Hematopoietic multipotent progenitor cell treated with erythropoietin and hydrocortisone succinate and interleukin-3 and kit ligand, for 4 days (in vitro differentiated cells): ENCODE measurements at regions not wholly inside any gene's neighbourhood (a gene's known extent, or its start where the extent isn't known, plus 50 kb on each side); places are given as distances from the start of the nearest gene placed in this dataset.
A peak's percentile ranks its signal among the peaks of the same experiment; 100 is the strongest.

Experiments
- DNase-seq: peaks from one replicate; pipeline ENCODE4 v3.0.0-alpha.2; 2015

GRCh38 chr18:22467760-22468553 lies 50.2 kb upstream of the CTAGE1 start:
- DNase-seq = no peak

DNA sequence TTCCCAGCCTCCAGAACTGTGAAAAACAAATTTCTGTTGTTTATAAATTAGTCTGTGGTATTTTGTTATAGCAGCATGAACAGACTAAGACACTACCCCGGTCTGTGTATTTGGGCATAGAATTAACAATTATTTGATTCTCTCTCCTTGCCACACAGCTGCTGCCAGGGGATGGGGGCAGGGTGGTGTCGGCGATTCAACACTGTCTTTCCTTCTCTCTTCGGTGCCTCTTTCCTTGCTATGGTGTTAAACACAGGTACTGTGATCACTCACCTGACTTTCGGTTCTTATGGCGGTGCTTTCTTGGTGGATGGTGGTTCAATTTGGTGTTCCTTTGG lies 50.8 kb upstream of the CTAGE1 start:
- DNase-seq = no peak

GRCh38 chr18:22469061-22469734 lies 51.5 kb upstream of the CTAGE1 start:
- DNase-seq = no peak

GRCh38 chr18:22469926-22470247 lies 52.2 kb upstream of the CTAGE1 start:
- no peak for DNase-seq

DNA sequence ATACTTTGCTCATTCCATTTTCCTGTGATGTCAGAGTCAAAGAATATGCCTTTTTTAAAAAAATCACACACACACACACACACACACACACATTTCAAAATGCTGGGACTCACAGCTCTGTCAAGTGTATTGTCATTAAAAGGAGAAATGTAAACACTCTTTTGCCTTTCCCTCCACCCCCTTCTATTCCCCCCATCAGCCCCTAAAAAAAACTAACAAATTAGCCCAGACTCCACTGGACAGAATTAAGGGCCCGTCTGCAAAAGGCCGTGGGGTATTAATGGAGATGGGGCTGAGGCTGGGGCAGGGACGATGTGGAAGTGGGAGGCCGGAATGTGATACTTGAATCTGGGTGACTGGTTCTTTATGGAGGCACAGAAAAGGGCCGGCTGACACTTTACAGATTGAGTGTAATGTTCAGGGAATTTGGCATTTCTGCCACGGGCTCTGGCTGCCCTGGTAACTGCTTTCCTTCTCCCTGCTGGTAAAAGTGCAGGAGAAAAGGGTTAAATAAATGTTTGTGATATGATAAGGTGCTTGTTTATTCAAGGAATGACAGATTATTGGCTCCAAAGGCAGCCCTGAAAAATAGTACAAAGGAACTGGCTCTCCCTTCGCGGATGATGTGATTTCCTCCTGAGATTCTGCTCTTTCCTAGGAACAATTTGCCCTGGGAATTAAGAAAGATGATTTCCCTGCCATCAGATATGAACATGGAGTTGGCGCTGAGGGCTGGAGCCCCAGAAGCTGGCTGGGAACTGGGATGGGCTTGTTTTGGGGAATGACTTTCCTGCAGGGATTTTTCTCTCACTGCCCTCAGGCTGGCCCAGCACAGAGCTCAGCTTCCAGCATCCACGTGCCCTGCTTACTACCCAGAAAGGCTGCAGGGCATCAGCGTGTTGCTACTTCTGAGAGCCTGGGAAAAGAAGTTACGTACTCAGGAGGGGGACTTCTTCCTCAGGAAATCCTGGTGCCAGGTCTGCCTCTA lies 52.8 kb upstream of the CTAGE1 start:
- DNase-seq = no peak

GRCh38 chr18:22471546-22472131 lies 53.9 kb upstream of the CTAGE1 start:
- no peak for DNase-seq

DNA sequence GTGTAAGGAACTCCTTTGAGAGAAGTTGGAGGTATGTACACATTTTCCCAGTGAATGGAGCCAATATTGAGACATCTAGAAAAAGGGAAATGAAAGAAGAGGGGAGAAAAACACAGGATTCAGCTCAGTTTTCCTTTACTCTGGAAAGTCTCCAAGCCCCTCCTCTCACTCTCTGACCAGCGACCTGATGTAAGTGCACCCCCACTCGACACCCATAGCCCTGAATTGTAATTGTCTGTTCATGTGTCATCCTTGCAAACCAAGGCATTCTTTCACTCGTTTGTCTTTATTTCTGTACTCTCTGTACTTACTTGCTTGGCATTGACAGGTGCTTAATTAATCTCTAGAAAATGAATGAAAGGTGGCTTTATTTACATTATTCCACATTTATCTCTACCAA lies 55.7 kb upstream of the CTAGE1 start:
- DNase-seq = no peak

DNA sequence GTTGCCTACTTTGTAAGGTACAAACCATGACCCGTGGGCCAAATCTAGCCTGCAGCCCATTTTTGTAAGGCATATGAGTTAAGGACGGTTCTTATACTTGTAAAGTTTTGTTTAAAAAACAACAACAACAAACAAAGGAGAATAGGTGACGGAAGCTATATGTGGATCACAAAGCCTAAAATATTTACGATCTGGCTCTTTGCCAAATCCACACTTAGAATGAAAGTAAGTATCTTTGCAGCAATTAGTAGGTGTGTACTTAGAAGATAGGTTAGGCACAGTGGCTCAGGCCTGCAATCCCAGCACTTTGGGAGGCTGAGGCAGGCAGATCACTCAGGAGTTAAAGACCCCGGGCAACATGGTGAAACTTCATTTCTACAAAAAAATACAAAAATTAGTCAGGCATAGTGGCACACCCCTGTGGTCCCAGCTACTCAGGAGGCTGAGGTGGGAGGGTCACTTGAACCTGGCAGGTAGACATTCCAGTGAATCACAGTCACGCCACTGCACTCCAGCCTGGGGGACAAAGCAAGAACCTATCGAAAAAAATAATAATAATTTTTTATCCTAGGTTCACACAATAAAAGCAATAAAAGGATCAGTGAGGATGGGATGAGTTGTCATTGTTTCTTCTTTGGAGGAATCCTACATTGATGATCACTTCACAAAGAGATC lies 57.8 kb upstream of the CTAGE1 start:
- DNase-seq = no peak

- no peak for DNase-seq
Observed at GRCh38 chr18:22477222-22477621, 59.5 kb upstream of the CTAGE1 start.

DNA sequence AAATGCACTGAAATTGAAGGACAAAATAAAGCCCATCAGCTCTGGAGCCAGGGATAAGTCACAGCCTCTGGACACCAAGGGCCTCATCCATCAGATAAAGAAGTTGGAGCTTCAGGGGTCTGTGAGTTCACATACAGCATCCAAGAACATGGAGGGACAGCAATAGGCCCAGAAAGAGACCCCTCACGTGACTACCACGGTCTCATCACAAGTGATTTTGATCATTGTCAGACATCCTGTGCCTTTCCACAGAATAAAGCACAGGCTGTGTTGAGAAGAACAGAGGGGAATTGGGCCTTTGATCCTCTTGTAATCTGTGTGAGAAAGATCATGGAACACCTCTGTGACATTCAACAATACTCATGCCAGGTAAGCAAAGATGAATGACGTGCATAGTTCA lies 65.2 kb upstream of the CTAGE1 start:
- no peak for DNase-seq

DNA sequence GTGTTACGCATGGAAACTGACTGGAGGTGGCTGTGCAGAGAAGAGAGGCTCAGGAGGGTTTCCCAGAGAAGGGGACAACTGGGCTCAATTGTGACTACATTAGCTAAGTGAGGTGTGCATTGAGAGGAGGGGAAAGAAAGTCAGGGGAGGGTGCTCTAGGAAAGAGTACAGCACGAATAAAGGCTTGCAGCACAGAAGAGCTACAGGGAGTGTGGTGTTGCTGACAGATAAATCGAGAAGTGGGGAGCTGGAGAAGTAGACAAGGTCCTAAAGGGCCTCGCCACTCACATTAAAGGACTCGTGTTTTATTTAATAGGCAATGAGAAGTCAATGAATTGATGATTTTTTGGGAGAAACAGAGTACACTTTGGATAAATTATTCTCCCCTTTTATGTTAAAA lies 65.7 kb upstream of the CTAGE1 start:
- DNase-seq = peak; percentile 2

- DNase-seq = no peak
Observed at GRCh38 chr18:22484471-22484870, 66.8 kb upstream of the CTAGE1 start.

GRCh38 chr18:22485808-22486244 lies 68.1 kb upstream of the CTAGE1 start:
- no peak for DNase-seq

DNA sequence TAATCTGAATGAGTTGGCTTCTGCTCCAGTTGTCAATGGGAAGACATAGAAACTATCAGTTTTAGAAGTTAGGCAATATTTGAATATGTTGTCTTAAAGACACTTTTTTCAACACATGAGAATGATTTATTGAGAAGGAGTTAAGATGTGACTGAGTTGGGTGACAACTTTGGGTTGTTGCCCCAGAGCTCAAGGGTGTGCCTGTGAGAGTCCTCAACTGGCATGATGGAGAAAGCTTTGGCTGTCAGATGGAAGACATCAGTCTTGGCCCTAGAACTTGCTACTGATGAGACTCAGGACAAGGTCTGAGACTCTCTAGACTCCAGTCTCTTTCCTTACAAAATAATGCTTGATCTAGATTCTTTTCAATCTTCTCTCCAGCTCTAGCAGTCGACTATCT lies 69.0 kb upstream of the CTAGE1 start:
- no peak for DNase-seq

- DNase-seq = no peak
Observed at GRCh38 chr18:22488554-22488953, 70.8 kb upstream of the CTAGE1 start.

DNA sequence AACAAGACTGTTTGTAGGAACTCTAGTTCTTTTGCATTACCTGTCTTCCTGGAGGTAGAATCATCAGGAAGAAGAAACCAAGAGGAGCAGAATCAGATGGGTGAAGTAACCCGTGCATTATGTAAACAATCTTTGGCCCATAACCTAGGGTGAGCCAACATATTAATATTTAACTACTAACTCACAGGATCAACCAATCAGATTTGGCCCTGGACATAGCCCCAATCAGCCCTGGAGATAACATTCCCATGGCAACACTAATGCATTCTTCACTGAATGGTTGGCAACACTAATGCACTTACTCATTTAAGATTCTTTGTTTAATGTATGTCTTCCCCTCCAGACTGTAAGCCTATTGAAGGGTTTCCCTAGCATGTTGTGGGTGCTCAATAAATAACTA lies 72.0 kb upstream of the CTAGE1 start:
- DNase-seq = no peak

GRCh38 chr18:22490429-22490846 lies 72.7 kb upstream of the CTAGE1 start:
- peak; percentile 9 for DNase-seq

GRCh38 chr18:22493255-22493654 lies 75.5 kb upstream of the CTAGE1 start:
- no peak for DNase-seq

DNA sequence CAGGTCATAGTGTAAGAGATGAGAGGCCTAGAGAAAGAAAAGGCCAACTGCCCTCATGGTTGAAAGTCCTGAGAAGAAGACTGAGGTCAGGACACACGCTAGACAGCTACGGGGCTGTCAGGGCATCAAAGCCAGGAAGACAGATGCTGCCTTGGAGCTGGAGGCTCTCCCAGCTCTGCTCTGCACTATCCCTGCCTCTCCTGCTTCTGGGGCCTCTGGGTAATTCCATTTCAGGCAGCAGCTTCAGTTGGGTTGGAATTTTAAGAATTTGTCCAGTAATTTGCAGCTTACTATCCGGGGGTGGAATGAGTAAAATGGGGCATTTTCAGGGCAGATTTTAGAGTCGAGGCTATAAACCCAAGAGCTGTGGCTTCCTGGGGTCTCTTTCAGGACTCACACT lies 76.2 kb upstream of the CTAGE1 start:
- DNase-seq = no peak

- no peak for DNase-seq
Observed at GRCh38 chr18:22494771-22495170, 77.1 kb upstream of the CTAGE1 start.

GRCh38 chr18:22499421-22499820 lies 81.7 kb upstream of the CTAGE1 start:
- no peak for DNase-seq

DNA sequence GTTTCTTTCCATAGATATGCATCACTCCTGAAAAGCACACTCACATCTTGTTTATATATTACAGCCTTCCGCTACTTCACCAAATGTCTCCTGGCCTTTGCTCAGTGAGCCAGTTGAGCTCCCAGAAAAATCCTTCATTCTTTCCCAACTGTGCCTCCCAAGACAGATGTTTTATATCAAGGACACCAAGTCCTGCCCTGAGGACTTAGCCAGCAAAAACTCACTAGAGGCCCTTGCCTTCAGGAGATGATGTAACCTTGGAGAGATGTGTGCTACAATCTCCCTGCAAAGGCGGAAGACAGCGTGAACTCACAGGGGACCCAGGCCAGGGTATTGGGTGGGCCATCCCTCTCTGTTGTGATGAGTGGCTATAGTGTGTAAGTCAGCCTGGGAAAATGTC lies 86.1 kb upstream of the CTAGE1 start:
- DNase-seq = no peak
